ENCODE measurements at regions not wholly inside any gene's neighbourhood (a gene's known extent, or its start where the extent isn't known, plus 50 kb on each side); places are given as distances from the start of the nearest gene placed in this dataset.

- TF ChIP-seq RAD21 (IDR thresholded peaks at IDR 0.05; ENCODE audit: low read depth) (no peak), USF1 (IDR thresholded peaks at IDR 0.05) (no peak), TAF1 (IDR thresholded peaks at IDR 0.05; ENCODE audit: low read depth) (no peak), CREB1 (IDR thresholded peaks at IDR 0.05; ENCODE audit: low read depth) (no peak), TEAD4 (IDR thresholded peaks at IDR 0.05) (no peak), MAX (IDR thresholded peaks at IDR 0.05) (no peak), CEBPB (IDR thresholded peaks at IDR 0.05) (no peak), YY1 (IDR thresholded peaks at IDR 0.05; ENCODE audit: low read depth) (no peak), EP300 (IDR thresholded peaks at IDR 0.05; ENCODE audit: borderline replicate concordance) (no peak)
- TF ChIP-seq, protein P1, sequence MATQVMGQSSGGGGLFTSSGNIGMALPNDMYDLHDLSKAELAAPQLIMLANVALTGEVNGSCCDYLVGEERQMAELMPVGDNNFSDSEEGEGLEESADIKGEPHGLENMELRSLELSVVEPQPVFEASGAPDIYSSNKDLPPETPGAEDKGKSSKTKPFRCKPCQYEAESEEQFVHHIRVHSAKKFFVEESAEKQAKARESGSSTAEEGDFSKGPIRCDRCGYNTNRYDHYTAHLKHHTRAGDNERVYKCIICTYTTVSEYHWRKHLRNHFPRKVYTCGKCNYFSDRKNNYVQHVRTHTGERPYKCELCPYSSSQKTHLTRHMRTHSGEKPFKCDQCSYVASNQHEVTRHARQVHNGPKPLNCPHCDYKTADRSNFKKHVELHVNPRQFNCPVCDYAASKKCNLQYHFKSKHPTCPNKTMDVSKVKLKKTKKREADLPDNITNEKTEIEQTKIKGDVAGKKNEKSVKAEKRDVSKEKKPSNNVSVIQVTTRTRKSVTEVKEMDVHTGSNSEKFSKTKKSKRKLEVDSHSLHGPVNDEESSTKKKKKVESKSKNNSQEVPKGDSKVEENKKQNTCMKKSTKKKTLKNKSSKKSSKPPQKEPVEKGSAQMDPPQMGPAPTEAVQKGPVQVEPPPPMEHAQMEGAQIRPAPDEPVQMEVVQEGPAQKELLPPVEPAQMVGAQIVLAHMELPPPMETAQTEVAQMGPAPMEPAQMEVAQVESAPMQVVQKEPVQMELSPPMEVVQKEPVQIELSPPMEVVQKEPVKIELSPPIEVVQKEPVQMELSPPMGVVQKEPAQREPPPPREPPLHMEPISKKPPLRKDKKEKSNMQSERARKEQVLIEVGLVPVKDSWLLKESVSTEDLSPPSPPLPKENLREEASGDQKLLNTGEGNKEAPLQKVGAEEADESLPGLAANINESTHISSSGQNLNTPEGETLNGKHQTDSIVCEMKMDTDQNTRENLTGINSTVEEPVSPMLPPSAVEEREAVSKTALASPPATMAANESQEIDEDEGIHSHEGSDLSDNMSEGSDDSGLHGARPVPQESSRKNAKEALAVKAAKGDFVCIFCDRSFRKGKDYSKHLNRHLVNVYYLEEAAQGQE (IDR thresholded peaks at IDR 0.05; ENCODE audit: low read depth): no peak
These were observed 139.9 kb upstream of the GRIA4 start for GRCh38 chr11:105469931-105470330.
